IMR-90 (cell line): ENCODE measurements at regions not wholly inside any gene's neighbourhood (a gene's known extent, or its start where the extent isn't known, plus 50 kb on each side); places are given as distances from the start of the nearest gene placed in this dataset.
A peak's percentile ranks its signal among the peaks of the same experiment; 100 is the strongest.

Experiments used
- ATAC-seq: fragments of 200-7000 bp; cut with Tn5 transposase; 2 replicates; pipeline ENCODE4 v1.9.1; 2020; ENCODE audit warnings: low read depth, mild to moderate bottlenecking, moderate library complexity
- BruUV-seq: library from RNA; stranded (reverse); fragments of 400-500 nt; replicated peaks from 2 replicates; lab custom pipeline; 2021; lab: Mats Ljungman, UMichigan
- CTCF ChIA-PET: fragments of 300-600 bp; formaldehyde crosslinking; extraction: SDS; loops from one replicate; lab custom pipeline; 2021; ENCODE audit warnings: antibody characterized with exemption; lab: Yijun Ruan, JAX
- POLR2A ChIA-PET: fragments of 300-600 bp; sonication (Branson Sonifier 250); formaldehyde crosslinking; loops from one replicate; lab custom pipeline; 2022; ENCODE audit warnings: antibody characterized with exemption; ENCODE audit not compliant: unreplicated experiment; lab: Charles Lee
- DNase-seq: peaks from one replicate; pipeline ENCODE4 v3.0.0; 2013
- H2AFZ ChIP-seq: replicated peaks from 2 replicates; pipeline ENCODE3; 2013; ENCODE audit warnings: low read length, mild to moderate bottlenecking; ENCODE audit not compliant: poor library complexity
- H2AK5ac ChIP-seq: 2 replicates; pipeline ENCODE4 v1.6.1; 2013; ENCODE audit warnings: low read depth, low read length, inconsistent platforms
- H2AK9ac ChIP-seq: replicated peaks from 2 replicates; pipeline ENCODE3; 2013; ENCODE audit warnings: mild to moderate bottlenecking, low read depth, low read length, moderate library complexity; ENCODE audit not compliant: poor library complexity
- H2BK120ac ChIP-seq: 2 replicates; pipeline ENCODE4 v1.6.1; 2013; ENCODE audit warnings: low read depth, low read length, inconsistent platforms
- H2BK15ac ChIP-seq: 3 replicates; pipeline ENCODE4 v1.6.1; 2013; ENCODE audit warnings: low read depth, low read length, inconsistent platforms
- H2BK20ac ChIP-seq: 2 replicates; pipeline ENCODE4 v1.6.1; 2013; ENCODE audit warnings: low read depth, mild to moderate bottlenecking, inconsistent platforms, low read length, moderate library complexity
- H2BK5ac ChIP-seq: 2 replicates; pipeline ENCODE4 v1.6.1; 2013; ENCODE audit warnings: mild to moderate bottlenecking, low read depth, low read length, inconsistent platforms; ENCODE audit not compliant: poor library complexity, severe bottlenecking
- H3K14ac ChIP-seq: replicated peaks from 2 replicates; pipeline ENCODE4 v1.6.1; 2013; ENCODE audit warnings: low read depth, low read length, inconsistent platforms
- H3K18ac ChIP-seq: 2 replicates; pipeline ENCODE4 v1.6.1; 2013; ENCODE audit warnings: low read depth, low read length, control low read depth
- H3K23ac ChIP-seq: 2 replicates; pipeline ENCODE4 v1.6.1; 2013; ENCODE audit warnings: low read depth, low read length, inconsistent platforms
- H3K27ac ChIP-seq: 2 replicates; pipeline ENCODE4 v1.5.1; 2013; ENCODE audit warnings: mild to moderate bottlenecking, control low read depth, low read length; ENCODE audit not compliant: insufficient read depth
- H3K27me3 ChIP-seq: 2 replicates; pipeline ENCODE4 v1.6.1; 2013; ENCODE audit warnings: low read length; ENCODE audit not compliant: control insufficient read depth, insufficient read depth
- H3K36me3 ChIP-seq: 2 replicates; pipeline ENCODE4 v1.6.1; 2013; ENCODE audit warnings: low read length, mixed read lengths; ENCODE audit not compliant: control insufficient read depth, insufficient read depth
- H3K4ac ChIP-seq: 2 replicates; pipeline ENCODE4 v1.6.1; 2013; ENCODE audit warnings: low read depth, low read length, inconsistent platforms
- H3K4me1 ChIP-seq: 2 replicates; pipeline ENCODE4 v1.6.1; 2013; ENCODE audit warnings: low read length, mixed read lengths; ENCODE audit not compliant: control insufficient read depth, insufficient read depth
- H3K4me2 ChIP-seq: 2 replicates; pipeline ENCODE4 v1.6.1; 2013; ENCODE audit warnings: low read depth, mild to moderate bottlenecking, control low read depth, low read length, moderate library complexity
- H3K4me3 ChIP-seq: 2 replicates; pipeline ENCODE4 v1.5.1; 2013; ENCODE audit warnings: low read depth, mild to moderate bottlenecking, control low read depth, low read length, moderate library complexity; ENCODE audit not compliant: insufficient read depth
- H3K56ac ChIP-seq: 2 replicates; pipeline ENCODE4 v1.6.1; 2013; ENCODE audit warnings: low read length, inconsistent platforms; ENCODE audit not compliant: insufficient read depth; ENCODE audit errors: extremely low read depth
- H3K79me1 ChIP-seq, 2 experiments: 2 replicates each; pipeline ENCODE4 v1.6.1; 2013; ENCODE audit warnings: low read length in 2 of 2, inconsistent platforms in 1 of 2, low read depth in 1 of 2
- H3K9ac ChIP-seq: 2 replicates; pipeline ENCODE4 v1.6.1; 2013; ENCODE audit warnings: low read depth, low read length, control low read depth
- H3K9me1 ChIP-seq: 2 replicates; pipeline ENCODE4 v1.6.1; 2013; ENCODE audit warnings: low read length, inconsistent platforms; ENCODE audit not compliant: insufficient read depth
- H3K9me3 ChIP-seq: 2 replicates; pipeline ENCODE4 v1.6.1; 2013; ENCODE audit warnings: low read length; ENCODE audit not compliant: control insufficient read depth, insufficient read depth
- H4K20me1 ChIP-seq: 2 replicates; pipeline ENCODE4 v1.6.1; 2013; ENCODE audit warnings: low read length, inconsistent platforms; ENCODE audit not compliant: insufficient read depth
- H4K5ac ChIP-seq: 2 replicates; pipeline ENCODE4 v1.6.1; 2013; ENCODE audit warnings: mild to moderate bottlenecking, low read depth, low read length, control low read depth
- H4K8ac ChIP-seq, 2 experiments: 2 replicates each; pipeline ENCODE4 v1.6.1; 2013; ENCODE audit warnings: low read depth in 2 of 2, low read length in 2 of 2, control low read depth in 1 of 2, inconsistent platforms in 1 of 2
- H4K91ac ChIP-seq: 2 replicates; pipeline ENCODE4 v1.6.1; 2013; ENCODE audit warnings: low read depth, low read length, inconsistent platforms; ENCODE audit not compliant: insufficient read depth
- WGBS, 2 experiments: methylation state at CpG; one replicate each; pipeline versions ENCODE4 v1.1.5 to v1.1.7; 2013; ENCODE audit warnings: missing lambda C conversion rate in 2 of 2; ENCODE audit not compliant: insufficient read length in 1 of 2; ENCODE audit errors: extremely low coverage in 2 of 2; 5-methylcytosine and 5-hydroxymethylcytosine counted together
- dilution Hi-C: fragments of 300-500 bp; cut with HindIII; formaldehyde crosslinking; loops from one replicate; pipeline ENCODE4 v1.14.3; 2018; ENCODE audit warnings: low sequenced_read_pairs; ENCODE audit not compliant: unreplicated experiment
- in situ Hi-C: fragments of 300-500 bp; cut with MboI; formaldehyde crosslinking; loops from 3 replicates; pipeline ENCODE4 v1.14.3; 2019; ENCODE audit warnings: low sequenced_read_pairs, inconsistent platforms, mixed read lengths
- intact Hi-C: fragments of 100-400 bp; cut with micrococcal nuclease; formaldehyde crosslinking; loops from 2 replicates; pipeline ENCODE4 v1.10.0; 2022
- TF ChIP-seq, protein P1 (sequence below): fragments of 150-350 bp; IDR thresholded peaks from 2 replicates; pipeline ENCODE4 v1.6.1; 2016; ENCODE audit warnings: low read depth, mild to moderate bottlenecking, low read length, moderate library complexity, borderline replicate concordance
- TF ChIP-seq, protein P2 (sequence below): conservative IDR thresholded peaks from 2 replicates; pipeline ENCODE4 v1.5.1; 2012; ENCODE audit warnings: mild to moderate bottlenecking, low read depth, low read length, improper control_type of control experiment

DNA sequence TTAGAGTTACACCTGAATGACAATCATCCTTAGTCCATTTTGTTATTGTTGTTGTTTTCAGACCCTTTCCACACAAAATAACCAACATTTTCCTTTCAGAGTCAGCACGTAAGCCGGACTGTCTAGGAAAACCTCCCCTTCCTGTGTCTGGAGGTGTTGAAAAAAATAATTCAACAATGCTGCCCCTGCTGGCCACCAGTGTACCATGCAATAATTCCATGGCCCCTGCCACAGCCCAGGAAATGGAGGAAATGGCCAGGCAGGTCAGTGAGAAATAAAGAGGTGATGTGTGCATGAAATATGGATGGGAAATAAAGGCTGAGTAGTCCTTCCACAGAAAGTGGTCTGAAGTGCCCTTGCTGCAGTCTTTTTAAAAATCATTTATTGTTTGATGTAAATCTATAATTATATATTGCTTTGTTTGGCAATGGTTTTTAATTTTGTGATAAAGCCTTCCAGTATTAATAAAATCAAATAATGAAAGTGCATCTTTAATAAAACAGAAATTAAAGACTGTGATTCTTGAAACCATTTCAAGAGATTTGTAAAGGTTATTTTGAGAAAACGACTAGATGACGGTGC is 152.8 kb upstream of the PAPPA start:
- TF ChIP-seq, protein P1, sequence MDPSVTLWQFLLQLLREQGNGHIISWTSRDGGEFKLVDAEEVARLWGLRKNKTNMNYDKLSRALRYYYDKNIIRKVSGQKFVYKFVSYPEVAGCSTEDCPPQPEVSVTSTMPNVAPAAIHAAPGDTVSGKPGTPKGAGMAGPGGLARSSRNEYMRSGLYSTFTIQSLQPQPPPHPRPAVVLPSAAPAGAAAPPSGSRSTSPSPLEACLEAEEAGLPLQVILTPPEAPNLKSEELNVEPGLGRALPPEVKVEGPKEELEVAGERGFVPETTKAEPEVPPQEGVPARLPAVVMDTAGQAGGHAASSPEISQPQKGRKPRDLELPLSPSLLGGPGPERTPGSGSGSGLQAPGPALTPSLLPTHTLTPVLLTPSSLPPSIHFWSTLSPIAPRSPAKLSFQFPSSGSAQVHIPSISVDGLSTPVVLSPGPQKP: no peak
- TF ChIP-seq, protein P2, sequence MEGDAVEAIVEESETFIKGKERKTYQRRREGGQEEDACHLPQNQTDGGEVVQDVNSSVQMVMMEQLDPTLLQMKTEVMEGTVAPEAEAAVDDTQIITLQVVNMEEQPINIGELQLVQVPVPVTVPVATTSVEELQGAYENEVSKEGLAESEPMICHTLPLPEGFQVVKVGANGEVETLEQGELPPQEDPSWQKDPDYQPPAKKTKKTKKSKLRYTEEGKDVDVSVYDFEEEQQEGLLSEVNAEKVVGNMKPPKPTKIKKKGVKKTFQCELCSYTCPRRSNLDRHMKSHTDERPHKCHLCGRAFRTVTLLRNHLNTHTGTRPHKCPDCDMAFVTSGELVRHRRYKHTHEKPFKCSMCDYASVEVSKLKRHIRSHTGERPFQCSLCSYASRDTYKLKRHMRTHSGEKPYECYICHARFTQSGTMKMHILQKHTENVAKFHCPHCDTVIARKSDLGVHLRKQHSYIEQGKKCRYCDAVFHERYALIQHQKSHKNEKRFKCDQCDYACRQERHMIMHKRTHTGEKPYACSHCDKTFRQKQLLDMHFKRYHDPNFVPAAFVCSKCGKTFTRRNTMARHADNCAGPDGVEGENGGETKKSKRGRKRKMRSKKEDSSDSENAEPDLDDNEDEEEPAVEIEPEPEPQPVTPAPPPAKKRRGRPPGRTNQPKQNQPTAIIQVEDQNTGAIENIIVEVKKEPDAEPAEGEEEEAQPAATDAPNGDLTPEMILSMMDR: peak; percentile 34
- H2AK5ac ChIP-seq: peak overlapping the region; percentile 43
- peak overlapping the region in 1 of 2 experiments; percentile 43; a peak in 2 of 4 replicates for H4K8ac ChIP-seq
- H2AK9ac ChIP-seq: no peak overlapping the region
- WGBS, 2 experiments: no CpG with 5 or more reads among the region's 4 CpGs
- no peak overlapping the region for H3K4me2 ChIP-seq
- H3K27me3 ChIP-seq: no peaks in the 10 kb centered on the region
- no peak overlapping the region for H3K23ac ChIP-seq
- peak overlapping the region; percentile 72; the same call in 1 of the 2 replicates for H2BK20ac ChIP-seq
- no peak for DNase-seq
- no peak overlapping the region; the same call in 1 of the 2 replicates for H4K5ac ChIP-seq
- H3K79me1 ChIP-seq: no peaks in the 10 kb centered on the region
- H2AFZ ChIP-seq: peak overlapping the region; percentile 34
- no peak for ATAC-seq
- H2BK5ac ChIP-seq: no peak overlapping the region
- H3K56ac ChIP-seq: no peak overlapping the region
- intact Hi-C loops (no loop called here), in situ Hi-C loops (loop anchor here (10.0 kb wide), 1 partner anchor 56 kb away; no protein-coding TSS in a partner anchor), dilution Hi-C loops (no loop called here)
- H3K14ac ChIP-seq: 0 out of 2 replicates have a peak overlapping the region, but pooled peaks have one; percentile 37
- no TSS peak for BruUV-seq
- H4K20me1 ChIP-seq: no peaks in the 10 kb centered on the region
- H3K4ac ChIP-seq: peak overlapping the region; percentile 64; the same call in 1 of the 2 replicates
- no peaks in the 10 kb centered on the region for H3K36me3 ChIP-seq
- H3K27ac ChIP-seq: no peak overlapping the region
- POLR2A ChIA-PET: no interaction called here
- no peaks in the 10 kb centered on the region for H3K9me3 ChIP-seq
- no peak overlapping the region for H4K91ac ChIP-seq
- CTCF ChIA-PET: no interaction called here
- peak overlapping the region; percentile 72; the same call in 1 of the 3 replicates for H2BK15ac ChIP-seq
- H3K9me1 ChIP-seq: peaks cover 5% of the 10 kb centered on the region
- H2BK120ac ChIP-seq: peak overlapping the region; percentile 56; the same call in 1 of the 2 replicates
- peaks cover 18% of the 10 kb centered on the region for H3K4me1 ChIP-seq
- no peak overlapping the region for H3K4me3 ChIP-seq
- no peak overlapping the region for H3K9ac ChIP-seq
- peak overlapping the region; percentile 28; the same call in 1 of the 2 replicates for H3K18ac ChIP-seq
